Sigmoid colon (tissue), 3 donors: ENCODE measurements at regions not wholly inside any gene's neighbourhood (a gene's known extent, or its start where the extent isn't known, plus 50 kb on each side); places are given as distances from the start of the nearest gene placed in this dataset.

ENCODE experiments used
- CTCF ChIP-seq, 4 experiments: fragments of 450-650 bp in 3 of 4; fragments of 200-600 bp in 1 of 4; IDR thresholded peaks; one replicate each; pipeline ENCODE4 v1.5.1; 2016 to 2019; ENCODE audit warnings: antibody characterized with exemption in 4 of 4, mild to moderate bottlenecking in 3 of 4, moderate library complexity in 2 of 4
- POLR2A ChIP-seq, 2 donors: fragments of 450-650 bp; IDR thresholded peaks; one replicate each; pipeline ENCODE4 v1.6.1; 2016; ENCODE audit warnings: antibody characterized with exemption in 2 of 2, mild to moderate bottlenecking in 2 of 2, moderate library complexity in 2 of 2

- no peak for TF ChIP-seq CTCF (IDR thresholded peaks at IDR 0.05)
- no peak for TF ChIP-seq POLR2A (IDR thresholded peaks at IDR 0.05)
Observed at GRCh38 chr3:64297563-64297962, 72.3 kb upstream of the PRICKLE2 start.
